Sigmoid colon (tissue), 6 donors: ENCODE measurements at regions not wholly inside any gene's neighbourhood (a gene's known extent, or its start where the extent isn't known, plus 50 kb on each side); places are given as distances from the start of the nearest gene placed in this dataset.

Experiments used
- DNase-seq: peaks from one replicate; pipeline ENCODE4 v3.0.0-alpha.2; 2019
- H3K27ac ChIP-seq, 4 donors: fragments of 200-600 bp; sonication (generic); one replicate each; pipeline ENCODE4 v1.5.1; 2016 to 2019; ENCODE audit warnings: mild to moderate bottlenecking in 1 of 4
- H3K27me3 ChIP-seq, 3 donors: fragments of 200-600 bp; sonication (generic); one replicate each; pipeline ENCODE4 v1.5.1; 2019; ENCODE audit warnings: mild to moderate bottlenecking in 1 of 3
- H3K36me3 ChIP-seq, 4 donors: fragments of 200-600 bp; sonication (generic); one replicate each; pipeline ENCODE4 v1.5.1; 2016 to 2019
- H3K4me1 ChIP-seq, 4 donors: fragments of 200-600 bp; sonication (generic); one replicate each; pipeline ENCODE4 v1.5.1; 2017 to 2019
- H3K4me3 ChIP-seq, 4 donors: fragments of 200-600 bp; sonication (generic); one replicate each; pipeline ENCODE4 v1.5.1; 2017 to 2019; ENCODE audit warnings: mild to moderate bottlenecking in 2 of 4, moderate library complexity in 1 of 4
- H3K9me3 ChIP-seq, 4 donors: fragments of 200-600 bp in 3 of 4; sonication (generic) in 3 of 4; one replicate each; pipeline versions ENCODE4 v1.5.1 to v1.6.1; 2013 to 2019
- EP300 ChIP-seq, 4 donors: sonication (generic); formaldehyde crosslinking; IDR thresholded peaks; one replicate each; pipeline ENCODE4 v1.6.1; 2017; ENCODE audit warnings: antibody characterized with exemption in 4 of 4
- POLR2A ChIP-seq, 2 donors: fragments of 450-650 bp; IDR thresholded peaks; one replicate each; pipeline ENCODE4 v1.6.1; 2016; ENCODE audit warnings: antibody characterized with exemption in 2 of 2, mild to moderate bottlenecking in 2 of 2, moderate library complexity in 2 of 2
- POLR2AphosphoS5 ChIP-seq, 4 donors: sonication (generic); formaldehyde crosslinking; IDR thresholded peaks; one replicate each; pipeline ENCODE4 v1.6.1; 2017; ENCODE audit warnings: antibody characterized with exemption in 4 of 4
- whole genome bisulfite sequencing, 2 donors: extraction: QIAGEN DNeasy Blood & Tissue Kit; methylation state at CpG; one replicate each; pipeline ENCODE4 v1.1.7; 2013; 5-methylcytosine and 5-hydroxymethylcytosine counted together
- intact Hi-C: fragments of 100-400 bp; cut with DNase I; formaldehyde crosslinking; loops from one replicate; pipeline ENCODE4 v1.15.1; 2023
- TF ChIP-seq, protein P1 (sequence below), 4 experiments: fragments of 450-650 bp in 3 of 4; fragments of 200-600 bp in 1 of 4; IDR thresholded peaks; one replicate each; pipeline ENCODE4 v1.5.1; 2016 to 2019; ENCODE audit warnings: antibody characterized with exemption in 4 of 4, mild to moderate bottlenecking in 3 of 4, moderate library complexity in 2 of 4
- donor health status: healthy with polysubstance abuse.
- donor health status: healthy.

DNA sequence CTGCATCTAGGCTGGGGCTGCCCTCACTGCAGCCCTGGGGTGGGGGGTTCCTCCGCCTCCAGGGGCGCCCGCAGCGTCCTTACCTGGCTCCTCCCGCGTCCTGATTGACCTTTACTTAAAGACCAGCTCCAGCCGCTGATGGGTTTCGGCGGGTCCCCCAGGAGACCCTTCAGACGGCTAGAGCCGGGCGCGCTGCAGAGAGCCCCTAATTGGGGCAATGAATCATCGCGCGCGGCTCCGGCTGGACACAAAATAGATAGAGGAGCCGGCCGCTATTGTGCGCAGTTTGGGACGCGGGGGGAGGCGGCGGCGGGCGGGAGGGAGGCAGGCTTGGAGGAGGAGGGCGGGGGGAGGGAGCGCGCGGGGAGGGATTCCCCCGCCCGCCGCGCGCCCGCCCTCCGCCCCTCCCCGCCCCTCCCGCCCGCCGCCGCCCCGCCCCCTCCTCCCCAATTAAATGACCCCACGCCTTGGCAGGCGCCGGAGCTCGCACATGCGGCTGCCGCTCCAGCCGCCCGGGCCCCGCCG lies 56.5 kb upstream of the CIBAR2 start:
- no peak for TF ChIP-seq EP300 (IDR thresholded peaks at IDR 0.05)
- no peak for TF ChIP-seq POLR2AphosphoS5 (IDR thresholded peaks at IDR 0.05)
- TF ChIP-seq, protein P1, sequence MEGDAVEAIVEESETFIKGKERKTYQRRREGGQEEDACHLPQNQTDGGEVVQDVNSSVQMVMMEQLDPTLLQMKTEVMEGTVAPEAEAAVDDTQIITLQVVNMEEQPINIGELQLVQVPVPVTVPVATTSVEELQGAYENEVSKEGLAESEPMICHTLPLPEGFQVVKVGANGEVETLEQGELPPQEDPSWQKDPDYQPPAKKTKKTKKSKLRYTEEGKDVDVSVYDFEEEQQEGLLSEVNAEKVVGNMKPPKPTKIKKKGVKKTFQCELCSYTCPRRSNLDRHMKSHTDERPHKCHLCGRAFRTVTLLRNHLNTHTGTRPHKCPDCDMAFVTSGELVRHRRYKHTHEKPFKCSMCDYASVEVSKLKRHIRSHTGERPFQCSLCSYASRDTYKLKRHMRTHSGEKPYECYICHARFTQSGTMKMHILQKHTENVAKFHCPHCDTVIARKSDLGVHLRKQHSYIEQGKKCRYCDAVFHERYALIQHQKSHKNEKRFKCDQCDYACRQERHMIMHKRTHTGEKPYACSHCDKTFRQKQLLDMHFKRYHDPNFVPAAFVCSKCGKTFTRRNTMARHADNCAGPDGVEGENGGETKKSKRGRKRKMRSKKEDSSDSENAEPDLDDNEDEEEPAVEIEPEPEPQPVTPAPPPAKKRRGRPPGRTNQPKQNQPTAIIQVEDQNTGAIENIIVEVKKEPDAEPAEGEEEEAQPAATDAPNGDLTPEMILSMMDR (IDR thresholded peaks at IDR 0.05) = no peak
- TF ChIP-seq POLR2A (IDR thresholded peaks at IDR 0.05) = no peak
- peaks cover 0 to 87% (median 75%) of the 10 kb centered on the region in 4 donors for H3K4me1 ChIP-seq
- peak; percentile 90 for DNase-seq
- intact Hi-C loops = loop anchor here (5.0 kb wide), 2 partner anchors 34 to 51 kb away; no protein-coding TSS in a partner anchor
- no peaks in the 10 kb centered on the region for H3K9me3 ChIP-seq
- peak overlapping the region; percentile 3 to 42 (median 34) for H3K4me3 ChIP-seq
- H3K27me3 ChIP-seq = no peaks in the 10 kb centered on the region
- peak overlapping the region; percentile 53 to 75 (median 68) for H3K27ac ChIP-seq
- no peaks in the 10 kb centered on the region for H3K36me3 ChIP-seq
- 2 to 6% methylated on average over 50 to 53 of the region's 54 CpGs for WGBS, 2 donors

DNA sequence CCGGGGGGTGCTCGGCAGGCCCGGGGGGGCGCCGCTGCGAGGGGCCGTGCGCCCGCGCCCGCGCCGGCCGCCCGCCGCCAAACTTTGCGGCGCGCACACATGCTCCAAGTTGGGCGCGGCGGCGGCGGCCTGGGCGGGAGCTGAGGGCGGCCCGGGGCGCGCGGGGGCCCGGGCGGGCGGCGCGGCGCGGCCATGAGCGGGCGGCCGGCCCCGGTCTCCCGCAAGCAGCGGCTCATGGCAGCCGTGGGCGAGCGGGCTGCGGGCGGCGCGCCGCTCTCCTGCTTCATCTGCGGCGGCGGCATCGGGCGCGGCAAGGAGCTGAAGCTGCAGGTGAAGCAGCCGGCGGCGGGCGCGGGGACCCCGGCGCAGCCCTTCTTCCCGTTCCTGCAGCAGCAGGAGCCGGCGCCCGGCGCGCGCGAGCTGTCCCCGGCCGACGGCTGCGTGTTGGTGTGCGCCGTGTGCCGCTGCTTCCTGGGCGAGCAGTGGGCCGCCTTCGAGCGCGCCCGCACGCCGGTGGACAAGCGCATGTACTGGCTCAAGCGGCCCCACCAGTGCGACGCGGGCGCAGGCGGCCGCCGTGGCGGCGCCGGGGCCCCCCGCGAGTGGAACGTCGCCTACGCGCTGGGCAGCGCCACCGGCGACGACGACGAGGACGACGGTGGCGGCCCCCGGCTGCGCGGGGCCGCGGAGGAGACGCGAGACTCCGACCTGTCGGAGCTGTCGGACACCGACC lies 57.2 kb upstream of the CIBAR2 start:
- Histone ChIP-seq H3K27ac (peak overlapping the region; percentile 52 to 70 (median 66)), H3K4me1 (peaks cover 0 to 87% (median 77%) of the 10 kb centered on the region in 4 donors)

DNA sequence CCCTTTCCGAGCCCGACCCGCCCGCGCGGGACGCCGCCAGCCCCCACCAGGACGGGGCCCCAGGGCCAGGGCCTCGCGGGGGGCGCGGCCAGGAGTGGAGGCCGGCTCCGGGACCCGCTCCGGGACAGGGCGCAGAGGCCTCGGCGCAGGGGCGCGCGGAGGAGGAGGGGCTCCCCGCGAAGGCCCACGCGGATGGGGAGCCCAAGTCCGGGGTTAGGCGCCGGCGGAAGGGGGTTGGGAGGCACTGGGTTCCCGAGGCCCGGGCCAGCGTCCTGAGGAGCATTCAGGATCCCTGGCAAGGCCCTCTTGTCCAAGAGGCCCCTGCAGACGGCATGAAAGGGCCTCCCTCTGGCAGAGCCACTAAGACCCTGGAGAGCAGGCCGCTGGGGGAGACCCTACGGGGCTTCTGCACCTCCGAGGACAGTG lies 57.8 kb upstream of the CIBAR2 start:
- no peaks in the 10 kb centered on the region for H3K27me3 ChIP-seq
- peak overlapping the region in 3 of 4 donors; percentile 64 to 70 (median 68) for H3K27ac ChIP-seq
- intact Hi-C loops = no loop called here
- DNase-seq = no peak
- no peaks in the 10 kb centered on the region for H3K9me3 ChIP-seq
- TF ChIP-seq POLR2AphosphoS5 (IDR thresholded peaks at IDR 0.05) = no peak
- TF ChIP-seq, protein P1 (IDR thresholded peaks at IDR 0.05) = no peak
- TF ChIP-seq POLR2A (IDR thresholded peaks at IDR 0.05) = no peak
- TF ChIP-seq EP300 (IDR thresholded peaks at IDR 0.05) = no peak
- H3K4me3 ChIP-seq = peak overlapping the region in 3 of 4 donors; percentile 63 to 66 (median 64)
- no peaks in the 10 kb centered on the region for H3K36me3 ChIP-seq
- H3K4me1 ChIP-seq = peaks cover 0 to 87% (median 76%) of the 10 kb centered on the region in 4 donors
- WGBS, 2 donors = 13 to 19% methylated on average over 38 of the region's 38 CpGs

More for the DNA sequence above, 57.2 kb upstream of the CIBAR2 start:
- intact Hi-C loops = loop anchor here (5.0 kb wide), 2 partner anchors 33 to 52 kb away; no protein-coding TSS in a partner anchor
- DNase-seq = no peak
- WGBS, 2 donors = 1% methylated on average over 125 of the region's 125 CpGs
- H3K9me3 ChIP-seq = no peaks in the 10 kb centered on the region
- H3K4me3 ChIP-seq = peak overlapping the region; percentile 30 to 66 (median 64)
- no peak for TF ChIP-seq POLR2A (IDR thresholded peaks at IDR 0.05)
- TF ChIP-seq EP300 (IDR thresholded peaks at IDR 0.05) = no peak
- TF ChIP-seq, protein P1 (IDR thresholded peaks at IDR 0.05) = no peak
- TF ChIP-seq POLR2AphosphoS5 (IDR thresholded peaks at IDR 0.05) = no peak
- H3K27me3 ChIP-seq = no peaks in the 10 kb centered on the region
- no peaks in the 10 kb centered on the region for H3K36me3 ChIP-seq

DNA sequence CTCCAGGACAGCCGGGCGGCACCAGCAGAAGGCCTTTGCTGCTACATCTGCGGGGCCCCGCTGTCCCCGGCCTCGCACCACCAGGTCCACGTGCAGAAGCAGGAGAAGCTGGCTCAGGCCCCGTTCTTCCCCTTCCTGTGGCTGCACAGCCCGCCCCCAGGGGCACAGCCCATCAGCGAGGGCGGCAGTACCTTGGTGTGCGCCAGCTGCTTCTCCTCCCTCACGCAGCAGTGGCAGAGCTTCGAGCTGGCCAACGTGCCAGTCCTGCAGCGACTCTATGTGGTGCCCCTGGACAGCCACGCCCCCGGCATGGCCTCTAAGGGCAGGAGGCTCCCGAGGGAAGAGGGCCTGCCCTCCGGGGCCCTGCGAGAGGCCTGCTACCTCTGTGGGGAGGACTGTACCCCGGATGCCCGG lies 58.3 kb upstream of the CIBAR2 start:
- no peaks in the 10 kb centered on the region for H3K27me3 ChIP-seq
- H3K4me1 ChIP-seq = peaks cover 0 to 87% (median 76%) of the 10 kb centered on the region in 4 donors
- no peak for DNase-seq
- intact Hi-C loops = no loop called here
- H3K9me3 ChIP-seq = no peaks in the 10 kb centered on the region
- peak overlapping the region in 2 of 4 donors; percentile 66 to 68 for H3K27ac ChIP-seq
- no peak for TF ChIP-seq EP300 (IDR thresholded peaks at IDR 0.05)
- TF ChIP-seq POLR2A (IDR thresholded peaks at IDR 0.05) = no peak
- peak overlapping the region in 3 of 4 donors; percentile 63 to 66 (median 64) for H3K4me3 ChIP-seq
- H3K36me3 ChIP-seq = no peaks in the 10 kb centered on the region
- 46 to 75% methylated on average over 23 of the region's 23 CpGs for WGBS, 2 donors
